ENCODE measurements at regions not wholly inside any gene's neighbourhood (a gene's known extent, or its start where the extent isn't known, plus 50 kb on each side); places are given as distances from the start of the nearest gene placed in this dataset.

DNA sequence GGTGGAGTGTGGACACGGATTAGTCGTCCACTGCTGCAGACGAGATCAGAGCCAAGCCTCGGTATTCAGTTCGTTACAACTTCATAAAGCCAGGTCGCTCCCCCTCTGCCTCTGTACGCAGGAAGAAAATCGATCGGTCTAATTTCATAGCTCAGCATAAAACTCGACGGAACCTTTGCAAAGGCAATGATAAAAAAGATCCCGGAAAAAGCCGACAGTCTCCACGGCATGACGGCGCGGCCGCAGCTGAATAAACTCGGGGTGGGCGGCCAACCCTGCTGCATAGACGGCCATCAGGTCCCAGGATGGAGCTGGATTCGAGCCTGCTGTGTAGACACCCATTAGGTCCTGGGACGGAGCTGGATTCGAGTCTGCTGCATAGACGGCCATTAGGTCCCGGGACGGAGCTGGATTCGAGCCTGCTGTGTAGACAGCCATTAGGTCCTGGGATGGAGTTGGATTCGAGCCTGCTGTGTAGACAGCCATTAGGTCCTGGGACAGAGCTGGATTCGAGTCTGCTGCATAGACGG lies 113.8 kb upstream of the PPP2R3B start:
- TF ChIP-seq, protein P1, sequence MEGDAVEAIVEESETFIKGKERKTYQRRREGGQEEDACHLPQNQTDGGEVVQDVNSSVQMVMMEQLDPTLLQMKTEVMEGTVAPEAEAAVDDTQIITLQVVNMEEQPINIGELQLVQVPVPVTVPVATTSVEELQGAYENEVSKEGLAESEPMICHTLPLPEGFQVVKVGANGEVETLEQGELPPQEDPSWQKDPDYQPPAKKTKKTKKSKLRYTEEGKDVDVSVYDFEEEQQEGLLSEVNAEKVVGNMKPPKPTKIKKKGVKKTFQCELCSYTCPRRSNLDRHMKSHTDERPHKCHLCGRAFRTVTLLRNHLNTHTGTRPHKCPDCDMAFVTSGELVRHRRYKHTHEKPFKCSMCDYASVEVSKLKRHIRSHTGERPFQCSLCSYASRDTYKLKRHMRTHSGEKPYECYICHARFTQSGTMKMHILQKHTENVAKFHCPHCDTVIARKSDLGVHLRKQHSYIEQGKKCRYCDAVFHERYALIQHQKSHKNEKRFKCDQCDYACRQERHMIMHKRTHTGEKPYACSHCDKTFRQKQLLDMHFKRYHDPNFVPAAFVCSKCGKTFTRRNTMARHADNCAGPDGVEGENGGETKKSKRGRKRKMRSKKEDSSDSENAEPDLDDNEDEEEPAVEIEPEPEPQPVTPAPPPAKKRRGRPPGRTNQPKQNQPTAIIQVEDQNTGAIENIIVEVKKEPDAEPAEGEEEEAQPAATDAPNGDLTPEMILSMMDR (IDR thresholded peaks at IDR 0.05): no peak
- no peak for TF ChIP-seq FOXJ3 (CRISPR knock-in tag; IDR thresholded peaks at IDR 0.05)
